DOHH2 (cell line): ENCODE measurements at regions not wholly inside any gene's neighbourhood (a gene's known extent, or its start where the extent isn't known, plus 50 kb on each side); places are given as distances from the start of the nearest gene placed in this dataset.

Experiments
- EZH2phosphoT487 ChIP-seq: fragments of 200-600 bp; sonication (generic); IDR thresholded peaks from 2 replicates; pipeline ENCODE4 v1.6.1; 2017; ENCODE audit warnings: borderline replicate concordance, mild to moderate bottlenecking, antibody characterized with exemption, low read length, moderate library complexity, mixed read lengths
- TF ChIP-seq, protein P1 (sequence below): fragments of 200-600 bp; sonication (generic); IDR thresholded peaks from one replicate; pipeline ENCODE4 v1.5.1; 2014; ENCODE audit warnings: antibody characterized with exemption, mild to moderate bottlenecking, low read depth, low read length; ENCODE audit not compliant: poor library complexity, severe bottlenecking

- TF ChIP-seq, protein P1, sequence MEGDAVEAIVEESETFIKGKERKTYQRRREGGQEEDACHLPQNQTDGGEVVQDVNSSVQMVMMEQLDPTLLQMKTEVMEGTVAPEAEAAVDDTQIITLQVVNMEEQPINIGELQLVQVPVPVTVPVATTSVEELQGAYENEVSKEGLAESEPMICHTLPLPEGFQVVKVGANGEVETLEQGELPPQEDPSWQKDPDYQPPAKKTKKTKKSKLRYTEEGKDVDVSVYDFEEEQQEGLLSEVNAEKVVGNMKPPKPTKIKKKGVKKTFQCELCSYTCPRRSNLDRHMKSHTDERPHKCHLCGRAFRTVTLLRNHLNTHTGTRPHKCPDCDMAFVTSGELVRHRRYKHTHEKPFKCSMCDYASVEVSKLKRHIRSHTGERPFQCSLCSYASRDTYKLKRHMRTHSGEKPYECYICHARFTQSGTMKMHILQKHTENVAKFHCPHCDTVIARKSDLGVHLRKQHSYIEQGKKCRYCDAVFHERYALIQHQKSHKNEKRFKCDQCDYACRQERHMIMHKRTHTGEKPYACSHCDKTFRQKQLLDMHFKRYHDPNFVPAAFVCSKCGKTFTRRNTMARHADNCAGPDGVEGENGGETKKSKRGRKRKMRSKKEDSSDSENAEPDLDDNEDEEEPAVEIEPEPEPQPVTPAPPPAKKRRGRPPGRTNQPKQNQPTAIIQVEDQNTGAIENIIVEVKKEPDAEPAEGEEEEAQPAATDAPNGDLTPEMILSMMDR = no peak
- TF ChIP-seq EZH2phosphoT487 = no peak
Measured at GRCh38 chrX:14300376-14300775, 229.0 kb upstream of the GLRA2 start.
